GM10266 (cell line): ENCODE measurements at regions not wholly inside any gene's neighbourhood (a gene's known extent, or its start where the extent isn't known, plus 50 kb on each side); places are given as distances from the start of the nearest gene placed in this dataset.

Source experiments
- DNase-seq: peaks from one replicate; pipeline ENCODE4 v3.0.0; 2012; ENCODE audit errors: extremely low spot score
- TF ChIP-seq, protein P1 (sequence below): IDR thresholded peaks from 2 replicates; pipeline ENCODE4 v1.5.1; 2012; ENCODE audit warnings: mild to moderate bottlenecking, low read depth; ENCODE audit not compliant: control insufficient read depth, insufficient read depth; ENCODE audit errors: missing control alignments

- no peak for DNase-seq
- TF ChIP-seq, protein P1, sequence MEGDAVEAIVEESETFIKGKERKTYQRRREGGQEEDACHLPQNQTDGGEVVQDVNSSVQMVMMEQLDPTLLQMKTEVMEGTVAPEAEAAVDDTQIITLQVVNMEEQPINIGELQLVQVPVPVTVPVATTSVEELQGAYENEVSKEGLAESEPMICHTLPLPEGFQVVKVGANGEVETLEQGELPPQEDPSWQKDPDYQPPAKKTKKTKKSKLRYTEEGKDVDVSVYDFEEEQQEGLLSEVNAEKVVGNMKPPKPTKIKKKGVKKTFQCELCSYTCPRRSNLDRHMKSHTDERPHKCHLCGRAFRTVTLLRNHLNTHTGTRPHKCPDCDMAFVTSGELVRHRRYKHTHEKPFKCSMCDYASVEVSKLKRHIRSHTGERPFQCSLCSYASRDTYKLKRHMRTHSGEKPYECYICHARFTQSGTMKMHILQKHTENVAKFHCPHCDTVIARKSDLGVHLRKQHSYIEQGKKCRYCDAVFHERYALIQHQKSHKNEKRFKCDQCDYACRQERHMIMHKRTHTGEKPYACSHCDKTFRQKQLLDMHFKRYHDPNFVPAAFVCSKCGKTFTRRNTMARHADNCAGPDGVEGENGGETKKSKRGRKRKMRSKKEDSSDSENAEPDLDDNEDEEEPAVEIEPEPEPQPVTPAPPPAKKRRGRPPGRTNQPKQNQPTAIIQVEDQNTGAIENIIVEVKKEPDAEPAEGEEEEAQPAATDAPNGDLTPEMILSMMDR = no peak
These were observed 493.3 kb upstream of the GCFC2 start for GRCh38 chr2:76204048-76204447.

DNA sequence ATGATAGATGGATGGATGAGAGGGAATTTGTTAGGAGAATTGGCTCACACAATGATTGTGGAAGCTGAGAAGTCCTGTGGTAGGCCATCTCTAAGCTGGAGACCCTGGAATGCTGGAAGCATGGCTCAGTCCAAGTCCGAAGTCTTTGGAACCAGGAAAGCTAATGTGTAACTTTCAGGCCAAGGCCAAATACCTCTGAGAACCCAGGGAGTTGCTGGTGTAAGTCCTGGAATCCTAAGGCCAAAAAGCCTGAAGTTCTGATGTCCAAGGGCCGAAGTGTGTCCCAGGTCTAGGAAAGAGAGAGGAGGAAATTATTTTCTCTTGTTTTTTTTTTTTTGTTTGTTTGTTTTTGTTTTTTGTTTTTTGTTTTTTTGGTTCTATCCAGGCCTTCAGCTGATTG is 492.2 kb upstream of the GCFC2 start:
- DNase-seq = no peak
- TF ChIP-seq, protein P1 = no peak

DNA sequence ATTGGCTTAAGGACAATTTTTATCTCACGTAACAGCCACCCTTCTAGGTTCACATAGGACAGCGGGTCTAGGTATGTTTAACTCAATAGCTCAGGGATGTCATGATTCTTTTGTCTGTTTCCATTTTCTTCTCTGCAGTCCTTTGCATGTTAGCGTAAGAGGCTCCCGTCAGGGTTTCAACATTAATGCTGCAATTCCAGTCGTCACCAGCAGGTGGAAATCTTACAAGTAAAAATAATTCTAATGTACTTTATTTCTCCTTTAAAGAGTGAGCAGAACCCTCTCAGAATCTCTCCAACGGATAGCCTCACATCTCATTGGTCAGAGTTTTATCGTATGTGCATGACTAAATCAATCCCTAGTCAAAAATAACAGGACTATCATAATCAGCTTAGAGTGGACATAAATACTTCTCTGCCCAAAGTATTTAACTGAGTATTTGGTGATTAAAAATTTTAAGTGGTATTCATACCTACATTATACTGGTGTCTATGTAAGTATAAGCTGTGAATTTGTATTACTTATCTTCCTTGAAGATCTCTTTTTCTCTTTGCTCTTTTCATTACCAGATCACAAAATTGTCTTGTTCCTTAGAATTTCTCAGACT is 487.2 kb upstream of the GCFC2 start:
- peak; percentile 12 for DNase-seq
- TF ChIP-seq, protein P1 = peak; percentile 73

GRCh38 chr2:76197428-76197827 is 486.7 kb upstream of the GCFC2 start:
- TF ChIP-seq, protein P1 = no peak
- no peak for DNase-seq

- TF ChIP-seq, protein P1 = no peak
- DNase-seq = no peak
These were observed 483.5 kb upstream of the GCFC2 start for GRCh38 chr2:76194031-76194775.

DNA sequence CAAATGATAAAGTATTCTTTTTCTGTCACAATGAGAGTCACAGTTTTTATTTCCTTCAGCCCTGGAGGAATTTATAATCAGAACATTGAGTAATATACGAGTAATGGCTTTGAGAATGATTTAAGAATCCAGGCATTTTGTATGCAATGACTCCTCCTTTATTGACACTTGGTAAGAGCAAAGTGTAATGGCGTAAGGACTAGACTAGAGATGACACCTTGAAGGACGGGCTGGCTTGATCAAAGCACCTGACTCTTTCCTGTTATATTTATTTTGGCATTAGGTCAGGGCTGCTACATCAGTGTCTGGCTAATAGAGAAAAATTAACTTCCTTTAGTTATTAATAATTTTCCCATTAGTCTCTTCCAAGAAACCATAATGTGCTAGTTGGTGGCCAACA is 482.4 kb upstream of the GCFC2 start:
- no peak for DNase-seq
- TF ChIP-seq, protein P1 = no peak

DNA sequence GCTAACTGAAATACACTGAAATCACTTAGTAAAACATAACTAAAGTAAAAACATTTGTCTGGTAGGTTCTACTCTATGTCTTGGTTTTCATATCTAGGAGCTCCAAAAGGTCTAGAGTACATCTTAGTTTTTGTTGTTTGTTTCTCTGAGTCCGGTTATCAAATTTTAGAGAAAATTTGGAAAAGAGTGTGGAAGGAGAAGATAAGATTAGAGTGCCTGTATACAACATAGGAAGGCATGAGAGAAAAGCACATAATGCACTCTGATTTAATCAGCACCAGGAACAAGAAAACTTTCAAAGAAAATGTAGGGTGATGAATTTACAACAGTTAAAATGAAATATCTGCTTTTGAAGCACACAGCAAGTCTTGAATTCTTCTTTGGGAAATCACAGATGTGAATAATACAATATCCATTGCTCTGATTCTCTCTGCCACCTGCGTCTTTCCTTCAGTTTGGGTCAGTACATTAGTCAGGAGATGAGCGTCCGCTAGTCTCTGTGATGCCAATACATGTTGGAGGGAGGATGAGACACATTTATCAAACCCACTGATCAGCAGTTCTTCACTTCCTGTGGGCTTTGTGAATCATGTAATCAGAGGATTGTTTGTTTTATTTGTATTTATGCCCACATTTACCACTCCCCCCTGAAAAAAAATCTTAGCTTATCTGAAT is 477.8 kb upstream of the GCFC2 start:
- TF ChIP-seq, protein P1 = no peak
- DNase-seq = no peak
